Panc1 (cell line): ENCODE measurements at regions not wholly inside any gene's neighbourhood (a gene's known extent, or its start where the extent isn't known, plus 50 kb on each side); places are given as distances from the start of the nearest gene placed in this dataset.

Experiments
- ATAC-seq: fragments of 200-7000 bp; cut with Tn5 transposase; 2 replicates; pipeline ENCODE4 v1.9.1; 2020; ENCODE audit warnings: mild to moderate bottlenecking, moderate library complexity
- BruUV-seq: library from RNA; stranded (reverse); fragments of 400-500 nt; replicated peaks from 2 replicates; lab custom pipeline; 2021; lab: Mats Ljungman, UMichigan
- CTCF ChIA-PET: fragments of 300-600 bp; sonication (Branson Sonifier 250); formaldehyde crosslinking; loops from one replicate; lab custom pipeline; 2022; ENCODE audit warnings: antibody characterized with exemption; lab: Charles Lee
- POLR2A ChIA-PET: fragments of 300-600 bp; sonication (Branson Sonifier 250); formaldehyde crosslinking; loops from one replicate; lab custom pipeline; 2022; ENCODE audit warnings: antibody characterized with exemption; lab: Charles Lee
- DNase-seq: peaks from one replicate; pipeline ENCODE4 v3.0.0-alpha.2; 2010; ENCODE audit warnings: low read depth, low spot score
- H3K27ac ChIP-seq: 2 replicates; pipeline ENCODE4 v1.5.1; 2011; ENCODE audit warnings: mild to moderate bottlenecking, low read length, inconsistent platforms
- H3K27me3 ChIP-seq: fragments of 200-500 bp; sonication (Bioruptor generic); 2 replicates; pipeline ENCODE4 v1.6.0; 2014; ENCODE audit warnings: low read length, inconsistent platforms; ENCODE audit not compliant: control insufficient read depth, insufficient read depth
- H3K36me3 ChIP-seq: fragments of 200-500 bp; sonication (Bioruptor generic); 2 replicates; pipeline ENCODE4 v1.5.1; 2014; ENCODE audit warnings: inconsistent platforms, mild to moderate bottlenecking, low read length, moderate library complexity; ENCODE audit not compliant: control insufficient read depth, insufficient read depth
- H3K4me1 ChIP-seq: 2 replicates; pipeline ENCODE4 v1.5.1; 2011; ENCODE audit warnings: inconsistent platforms, mild to moderate bottlenecking, low read length, moderate library complexity; ENCODE audit not compliant: control insufficient read depth, insufficient read depth
- H3K4me3 ChIP-seq, 2 experiments: 2 replicates each; pipeline ENCODE4 v1.5.1; 2011 to 2012; ENCODE audit warnings: low read depth in 2 of 2, low read length in 2 of 2, mild to moderate bottlenecking in 2 of 2, inconsistent platforms in 1 of 2, moderate library complexity in 1 of 2
- H3K9me3 ChIP-seq: fragments of 200-500 bp; sonication (Bioruptor generic); 2 replicates; pipeline ENCODE4 v1.5.1; 2014; ENCODE audit warnings: low read depth, mild to moderate bottlenecking, inconsistent platforms, low read length, moderate library complexity; ENCODE audit not compliant: control insufficient read depth, insufficient read depth
- POLR2AphosphoS5 ChIP-seq: IDR thresholded peaks from 2 replicates; pipeline ENCODE4 v1.6.1; 2012; ENCODE audit warnings: mild to moderate bottlenecking, low read depth, low read length, moderate library complexity
- SIN3A ChIP-seq: IDR thresholded peaks from 2 replicates; pipeline ENCODE4 v1.6.1; 2012; ENCODE audit warnings: low read depth, mild to moderate bottlenecking, low read length, moderate library complexity, borderline replicate concordance; ENCODE audit not compliant: insufficient read depth
- TCF7L2 ChIP-seq: IDR thresholded peaks from 2 replicates; pipeline ENCODE4 v1.6.1; 2011; ENCODE audit warnings: mild to moderate bottlenecking, low read depth, low read length, inconsistent platforms
- in situ Hi-C: cut with HindIII; loops from 2 replicates; pipeline ENCODE4 v1.10.0; 2016; ENCODE audit warnings: low sequenced_read_pairs, low pct_unique_long_range_greater_than_20kb
- intact Hi-C: fragments of 100-400 bp; cut with micrococcal nuclease; formaldehyde crosslinking; loops from one replicate; pipeline ENCODE4 v1.10.0; 2022; ENCODE audit not compliant: unreplicated experiment
- TF ChIP-seq, protein P1 (sequence below), 2 experiments: IDR thresholded peaks; 2 replicates each; pipeline ENCODE4 v1.6.1; 2011 to 2012; ENCODE audit warnings: low read depth in 2 of 2, control low read depth in 1 of 2, low read length in 1 of 2, mild to moderate bottlenecking in 1 of 2, moderate library complexity in 1 of 2; ENCODE audit not compliant: insufficient read depth in 1 of 2
- TF ChIP-seq, protein P2 (sequence below): fragments of 450-650 bp; IDR thresholded peaks from 2 replicates; pipeline ENCODE4 v1.5.1; 2017; ENCODE audit warnings: mild to moderate bottlenecking

DNA sequence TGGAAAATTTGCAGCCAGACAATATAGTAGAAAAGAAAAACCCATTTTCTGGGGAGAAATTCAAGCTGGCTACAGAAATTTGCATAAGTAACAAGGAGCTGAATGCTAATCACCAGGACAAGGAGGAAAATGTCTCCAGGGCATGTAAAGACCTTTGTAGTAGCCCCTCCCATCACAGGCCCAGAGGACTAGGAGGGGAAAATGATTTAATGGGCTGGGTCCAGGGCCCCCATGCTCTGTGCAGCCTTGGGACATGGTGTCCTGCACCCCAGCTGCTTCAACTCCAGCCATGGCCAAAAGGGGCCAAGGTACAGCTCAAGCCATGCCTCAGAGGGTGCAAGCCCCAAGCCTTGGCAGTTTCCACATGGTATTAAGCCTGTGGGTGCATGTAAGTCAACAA is 197.6 kb upstream of the POU1F1 start:
- H3K36me3 ChIP-seq = no peaks in the 10 kb centered on the region
- no peak for ATAC-seq

DNA sequence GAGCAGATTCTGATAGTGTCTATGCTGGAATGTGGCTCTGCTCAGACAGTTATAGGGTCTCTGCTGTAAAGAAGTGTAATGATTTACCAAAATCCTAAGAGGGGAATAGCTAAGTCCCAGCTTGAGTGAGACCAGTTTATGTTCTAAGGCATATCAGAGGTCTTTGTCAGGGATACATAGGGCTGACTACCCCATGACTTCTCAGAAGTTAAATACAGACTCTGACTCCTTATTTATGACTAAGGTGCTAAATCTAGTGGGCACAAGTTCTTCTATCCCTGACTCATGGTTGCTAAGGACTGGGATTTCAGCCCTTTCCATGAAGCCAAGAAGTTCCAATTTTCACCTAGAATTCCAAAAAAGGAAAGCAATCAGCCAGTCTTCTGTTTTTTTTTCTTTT is 192.6 kb upstream of the POU1F1 start:
- ChIA-PET CTCF (no interaction called here), POLR2A (no interaction called here)
- no peak for ATAC-seq

More for the DNA sequence above, 197.6 kb upstream of the POU1F1 start:
- intact Hi-C loops (no loop called here), in situ Hi-C loops (no loop called here)
- Histone ChIP-seq H3K27me3 (no peaks in the 10 kb centered on the region), H3K4me3 (no peak overlapping the region), H3K9me3 (no peaks in the 10 kb centered on the region), H3K4me1 (no peaks in the 10 kb centered on the region), H3K27ac (no peak overlapping the region)
- CTCF ChIA-PET = no interaction called here
- BruUV-seq = no TSS peak
- POLR2A ChIA-PET = no interaction called here
- no peak for DNase-seq
- TF ChIP-seq TCF7L2 (no peak), POLR2AphosphoS5 (no peak), SIN3A (no peak)
- TF ChIP-seq, protein P1, sequence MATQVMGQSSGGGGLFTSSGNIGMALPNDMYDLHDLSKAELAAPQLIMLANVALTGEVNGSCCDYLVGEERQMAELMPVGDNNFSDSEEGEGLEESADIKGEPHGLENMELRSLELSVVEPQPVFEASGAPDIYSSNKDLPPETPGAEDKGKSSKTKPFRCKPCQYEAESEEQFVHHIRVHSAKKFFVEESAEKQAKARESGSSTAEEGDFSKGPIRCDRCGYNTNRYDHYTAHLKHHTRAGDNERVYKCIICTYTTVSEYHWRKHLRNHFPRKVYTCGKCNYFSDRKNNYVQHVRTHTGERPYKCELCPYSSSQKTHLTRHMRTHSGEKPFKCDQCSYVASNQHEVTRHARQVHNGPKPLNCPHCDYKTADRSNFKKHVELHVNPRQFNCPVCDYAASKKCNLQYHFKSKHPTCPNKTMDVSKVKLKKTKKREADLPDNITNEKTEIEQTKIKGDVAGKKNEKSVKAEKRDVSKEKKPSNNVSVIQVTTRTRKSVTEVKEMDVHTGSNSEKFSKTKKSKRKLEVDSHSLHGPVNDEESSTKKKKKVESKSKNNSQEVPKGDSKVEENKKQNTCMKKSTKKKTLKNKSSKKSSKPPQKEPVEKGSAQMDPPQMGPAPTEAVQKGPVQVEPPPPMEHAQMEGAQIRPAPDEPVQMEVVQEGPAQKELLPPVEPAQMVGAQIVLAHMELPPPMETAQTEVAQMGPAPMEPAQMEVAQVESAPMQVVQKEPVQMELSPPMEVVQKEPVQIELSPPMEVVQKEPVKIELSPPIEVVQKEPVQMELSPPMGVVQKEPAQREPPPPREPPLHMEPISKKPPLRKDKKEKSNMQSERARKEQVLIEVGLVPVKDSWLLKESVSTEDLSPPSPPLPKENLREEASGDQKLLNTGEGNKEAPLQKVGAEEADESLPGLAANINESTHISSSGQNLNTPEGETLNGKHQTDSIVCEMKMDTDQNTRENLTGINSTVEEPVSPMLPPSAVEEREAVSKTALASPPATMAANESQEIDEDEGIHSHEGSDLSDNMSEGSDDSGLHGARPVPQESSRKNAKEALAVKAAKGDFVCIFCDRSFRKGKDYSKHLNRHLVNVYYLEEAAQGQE (IDR thresholded peaks at IDR 0.05; ENCODE audit: insufficient read depth in 1 of 2, low read depth in 2 of 2, low read length in 1 of 2) = no peak
- TF ChIP-seq, protein P2, sequence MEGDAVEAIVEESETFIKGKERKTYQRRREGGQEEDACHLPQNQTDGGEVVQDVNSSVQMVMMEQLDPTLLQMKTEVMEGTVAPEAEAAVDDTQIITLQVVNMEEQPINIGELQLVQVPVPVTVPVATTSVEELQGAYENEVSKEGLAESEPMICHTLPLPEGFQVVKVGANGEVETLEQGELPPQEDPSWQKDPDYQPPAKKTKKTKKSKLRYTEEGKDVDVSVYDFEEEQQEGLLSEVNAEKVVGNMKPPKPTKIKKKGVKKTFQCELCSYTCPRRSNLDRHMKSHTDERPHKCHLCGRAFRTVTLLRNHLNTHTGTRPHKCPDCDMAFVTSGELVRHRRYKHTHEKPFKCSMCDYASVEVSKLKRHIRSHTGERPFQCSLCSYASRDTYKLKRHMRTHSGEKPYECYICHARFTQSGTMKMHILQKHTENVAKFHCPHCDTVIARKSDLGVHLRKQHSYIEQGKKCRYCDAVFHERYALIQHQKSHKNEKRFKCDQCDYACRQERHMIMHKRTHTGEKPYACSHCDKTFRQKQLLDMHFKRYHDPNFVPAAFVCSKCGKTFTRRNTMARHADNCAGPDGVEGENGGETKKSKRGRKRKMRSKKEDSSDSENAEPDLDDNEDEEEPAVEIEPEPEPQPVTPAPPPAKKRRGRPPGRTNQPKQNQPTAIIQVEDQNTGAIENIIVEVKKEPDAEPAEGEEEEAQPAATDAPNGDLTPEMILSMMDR = no peak

More for the DNA sequence above, 192.6 kb upstream of the POU1F1 start:
- Histone ChIP-seq H3K36me3 (no peaks in the 10 kb centered on the region), H3K4me1 (no peaks in the 10 kb centered on the region), H3K9me3 (no peaks in the 10 kb centered on the region), H3K4me3 (no peak overlapping the region), H3K27ac (no peak overlapping the region), H3K27me3 (no peaks in the 10 kb centered on the region)
- no peak for DNase-seq
- intact Hi-C loops (no loop called here), in situ Hi-C loops (no loop called here)
- no peak for TF ChIP-seq SIN3A
- no peak for TF ChIP-seq POLR2AphosphoS5
- TF ChIP-seq, protein P1 (IDR thresholded peaks at IDR 0.05; ENCODE audit: insufficient read depth in 1 of 2, low read depth in 2 of 2, low read length in 1 of 2) = no peak
- TF ChIP-seq, protein P2 = no peak
- no peak for TF ChIP-seq TCF7L2
- no TSS peak for BruUV-seq
